Kidney epithelial cell (primary cell): ENCODE measurements at regions not wholly inside any gene's neighbourhood (a gene's known extent, or its start where the extent isn't known, plus 50 kb on each side); places are given as distances from the start of the nearest gene placed in this dataset.

Source experiments
- DNase-seq: peaks from one replicate; pipeline ENCODE4 v3.0.0-alpha.2; 2010; ENCODE audit warnings: low read depth
- H3K27me3 ChIP-seq: 2 replicates; pipeline ENCODE4 v1.6.0; 2011; ENCODE audit warnings: low read length; ENCODE audit not compliant: control insufficient read depth, insufficient read depth
- H3K36me3 ChIP-seq: 2 replicates; pipeline ENCODE4 v1.5.1; 2011; ENCODE audit warnings: low read length; ENCODE audit not compliant: control insufficient read depth, insufficient read depth
- H3K4me3 ChIP-seq: 2 replicates; pipeline ENCODE4 v1.5.1; 2011; ENCODE audit warnings: low read depth, mild to moderate bottlenecking, control low read depth, low read length
- CTCF ChIP-seq: IDR thresholded peaks from 2 replicates; pipeline ENCODE4 v1.5.1; 2011; ENCODE audit warnings: mild to moderate bottlenecking, moderate library complexity, low read length, control low read depth, inconsistent platforms; ENCODE audit not compliant: insufficient read depth, poor library complexity, severe bottlenecking

DNA sequence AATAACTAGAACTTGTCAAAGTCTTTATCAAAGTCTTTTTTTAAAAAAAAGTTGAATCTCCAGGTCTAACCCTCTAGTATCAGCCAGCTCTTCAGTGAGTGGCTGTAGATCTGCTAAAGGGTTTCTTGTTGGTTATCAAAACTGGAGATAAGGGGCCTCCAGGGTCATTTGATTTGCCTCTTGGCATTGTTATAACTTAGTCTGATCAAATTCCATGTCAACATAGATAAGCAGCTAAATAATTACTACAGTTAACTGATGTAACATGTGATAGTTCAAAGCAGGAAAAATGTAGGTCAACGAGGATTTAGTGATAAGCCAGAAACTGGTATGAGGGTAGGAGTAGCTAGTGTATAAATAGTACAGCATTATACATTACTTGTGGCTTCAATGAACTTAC is 465.1 kb downstream of the PDHA2 start:
- Histone ChIP-seq H3K36me3 (no peaks in the 10 kb centered on the region), H3K4me3 (no peak overlapping the region), H3K27me3 (no peaks in the 10 kb centered on the region)
- TF ChIP-seq CTCF, result no peak
- DNase-seq, result no peak

DNA sequence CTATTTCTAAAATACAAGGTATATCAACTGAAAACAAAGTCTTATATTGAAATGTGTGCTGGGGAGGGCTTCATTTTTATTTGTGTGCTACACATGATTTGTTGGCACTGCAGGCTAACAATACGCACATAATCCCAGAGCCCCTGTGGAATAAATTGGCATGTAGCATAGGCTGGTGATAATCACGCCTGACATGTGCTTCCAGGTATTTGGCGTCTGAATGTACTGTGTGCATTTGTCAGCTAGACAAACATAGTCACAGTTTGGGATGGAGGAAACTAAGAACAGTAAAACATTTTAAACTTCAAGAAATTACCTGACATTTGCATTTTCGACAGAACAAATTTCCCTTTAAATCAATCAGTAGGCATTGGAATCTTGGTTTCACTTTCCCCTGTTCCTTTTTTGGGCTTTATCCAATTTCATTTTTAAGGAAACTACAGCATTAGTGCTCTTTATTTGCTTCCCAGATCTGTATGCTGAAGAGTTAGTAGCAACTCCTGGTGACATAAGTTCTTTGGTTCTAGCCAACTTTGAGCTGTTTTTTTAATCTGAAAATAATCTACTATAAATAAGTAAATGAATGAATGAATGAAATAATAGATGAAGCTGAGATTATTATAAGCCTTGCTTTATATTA is 472.3 kb downstream of the PDHA2 start:
- no peak for DNase-seq
- H3K36me3 ChIP-seq, result no peaks in the 10 kb centered on the region
- no peak overlapping the region for H3K4me3 ChIP-seq
- H3K27me3 ChIP-seq, result no peaks in the 10 kb centered on the region
- no peak for TF ChIP-seq CTCF

DNA sequence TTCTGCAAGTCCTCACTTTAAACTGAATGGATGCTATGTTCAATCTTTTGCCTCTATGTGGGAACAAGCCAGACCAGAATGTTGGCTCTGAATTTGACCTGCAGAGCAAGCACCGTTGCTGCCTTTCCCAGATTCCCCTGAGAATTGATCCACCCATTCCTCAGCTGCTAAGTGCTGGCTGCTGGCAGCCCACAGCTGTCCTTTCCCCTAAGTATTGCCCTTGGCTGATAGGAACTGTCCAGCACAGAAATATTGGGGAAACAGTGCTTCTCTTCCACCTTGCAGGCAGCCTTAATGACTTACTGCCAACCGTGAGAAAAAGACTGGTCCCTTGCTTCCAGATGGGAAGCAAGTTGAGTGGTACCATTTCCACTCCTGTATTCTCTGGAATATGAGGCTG is 475.9 kb downstream of the PDHA2 start:
- Histone ChIP-seq H3K36me3 (no peaks in the 10 kb centered on the region), H3K4me3 (no peak overlapping the region), H3K27me3 (no peaks in the 10 kb centered on the region)
- no peak for DNase-seq
- no peak for TF ChIP-seq CTCF

- H3K36me3 ChIP-seq, result no peaks in the 10 kb centered on the region
- no peaks in the 10 kb centered on the region for H3K27me3 ChIP-seq
- no peak for TF ChIP-seq CTCF
- no peak for DNase-seq
- no peak overlapping the region for H3K4me3 ChIP-seq
Measured at GRCh38 chr4:96316776-96317175, 476.9 kb downstream of the PDHA2 start.

DNA sequence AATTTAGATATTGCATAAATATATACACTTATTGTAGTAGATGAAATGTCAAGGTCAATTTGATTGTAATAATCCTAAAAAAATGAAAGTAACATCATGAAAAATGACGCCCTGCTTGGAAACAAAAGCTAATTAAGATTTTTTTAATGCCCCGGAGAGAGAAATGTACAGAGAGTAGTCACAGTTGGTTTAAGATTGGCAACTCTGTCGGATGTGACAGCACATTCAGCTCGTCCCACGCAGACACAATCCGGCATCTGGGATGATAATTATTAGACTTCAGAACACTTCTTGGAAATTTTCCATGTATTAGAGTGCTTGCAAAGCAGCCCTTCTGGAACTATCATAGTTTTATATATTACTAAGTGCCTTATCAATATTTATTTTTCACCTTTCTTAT is 478.0 kb downstream of the PDHA2 start:
- no peak for DNase-seq
- no peaks in the 10 kb centered on the region for H3K36me3 ChIP-seq
- no peaks in the 10 kb centered on the region for H3K27me3 ChIP-seq
- no peak for TF ChIP-seq CTCF
- no peak overlapping the region for H3K4me3 ChIP-seq

GRCh38 chr4:96326846-96327245 is 487.0 kb downstream of the PDHA2 start:
- Histone ChIP-seq H3K36me3 (no peaks in the 10 kb centered on the region), H3K27me3 (no peaks in the 10 kb centered on the region), H3K4me3 (no peak overlapping the region)
- DNase-seq, result no peak
- no peak for TF ChIP-seq CTCF
